ENCODE measurements at regions not wholly inside any gene's neighbourhood (a gene's known extent, or its start where the extent isn't known, plus 50 kb on each side); places are given as distances from the start of the nearest gene placed in this dataset.
"Not testable (repeated sequence)": the region's sequence is repeated elsewhere in the genome, so short reads cannot be mapped to it uniquely, and the experiment has no call there.

DNA sequence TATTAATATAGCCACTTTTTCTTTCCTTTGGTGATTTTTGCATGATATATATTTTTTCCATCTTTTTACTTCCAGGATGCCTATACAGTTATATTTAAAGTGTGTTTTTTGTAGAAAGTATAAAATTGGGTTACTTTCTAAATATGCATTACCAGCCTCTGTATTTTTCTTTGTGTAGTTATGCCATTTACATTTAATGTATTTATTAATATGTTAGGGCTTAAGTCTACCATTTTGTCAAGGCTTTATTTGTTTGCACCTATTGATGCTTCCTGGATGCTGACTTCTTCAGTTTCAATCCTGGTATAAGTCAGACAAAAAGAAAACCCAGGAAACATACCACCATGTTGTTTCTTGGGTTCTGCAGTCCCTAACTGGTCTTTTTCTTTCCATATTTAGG, 911.1 kb upstream of the GOT2 start:
- TF ChIP-seq, protein P1, sequence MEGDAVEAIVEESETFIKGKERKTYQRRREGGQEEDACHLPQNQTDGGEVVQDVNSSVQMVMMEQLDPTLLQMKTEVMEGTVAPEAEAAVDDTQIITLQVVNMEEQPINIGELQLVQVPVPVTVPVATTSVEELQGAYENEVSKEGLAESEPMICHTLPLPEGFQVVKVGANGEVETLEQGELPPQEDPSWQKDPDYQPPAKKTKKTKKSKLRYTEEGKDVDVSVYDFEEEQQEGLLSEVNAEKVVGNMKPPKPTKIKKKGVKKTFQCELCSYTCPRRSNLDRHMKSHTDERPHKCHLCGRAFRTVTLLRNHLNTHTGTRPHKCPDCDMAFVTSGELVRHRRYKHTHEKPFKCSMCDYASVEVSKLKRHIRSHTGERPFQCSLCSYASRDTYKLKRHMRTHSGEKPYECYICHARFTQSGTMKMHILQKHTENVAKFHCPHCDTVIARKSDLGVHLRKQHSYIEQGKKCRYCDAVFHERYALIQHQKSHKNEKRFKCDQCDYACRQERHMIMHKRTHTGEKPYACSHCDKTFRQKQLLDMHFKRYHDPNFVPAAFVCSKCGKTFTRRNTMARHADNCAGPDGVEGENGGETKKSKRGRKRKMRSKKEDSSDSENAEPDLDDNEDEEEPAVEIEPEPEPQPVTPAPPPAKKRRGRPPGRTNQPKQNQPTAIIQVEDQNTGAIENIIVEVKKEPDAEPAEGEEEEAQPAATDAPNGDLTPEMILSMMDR (IDR thresholded peaks at IDR 0.05; ENCODE audit: low read depth, low read length) = no peak
- no peak for DNase-seq (ENCODE audit: extremely low read depth, low read depth)

DNA sequence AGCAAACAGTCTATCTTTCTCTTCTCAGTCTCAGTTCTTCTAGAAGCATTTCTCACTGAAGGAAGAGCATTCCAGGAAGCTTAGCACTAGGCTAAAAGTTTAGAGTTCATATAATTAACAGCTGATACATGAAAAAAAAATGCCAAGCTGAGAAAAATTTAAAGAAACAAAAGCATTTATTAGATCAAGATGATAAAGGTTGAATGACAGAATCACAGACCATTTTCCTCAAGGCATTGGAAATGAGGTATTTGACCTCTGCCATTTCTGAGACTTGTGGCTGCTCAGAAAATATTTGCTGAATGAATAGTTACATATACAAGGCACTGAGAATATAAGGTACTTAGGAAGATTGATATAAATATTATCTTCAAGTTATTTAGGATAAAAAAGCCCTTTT, 901.6 kb upstream of the GOT2 start:
- TF ChIP-seq, protein P1 (IDR thresholded peaks at IDR 0.05; ENCODE audit: low read depth, low read length) = no peak
- DNase-seq (ENCODE audit: extremely low read depth, low read depth) = no peak

DNA sequence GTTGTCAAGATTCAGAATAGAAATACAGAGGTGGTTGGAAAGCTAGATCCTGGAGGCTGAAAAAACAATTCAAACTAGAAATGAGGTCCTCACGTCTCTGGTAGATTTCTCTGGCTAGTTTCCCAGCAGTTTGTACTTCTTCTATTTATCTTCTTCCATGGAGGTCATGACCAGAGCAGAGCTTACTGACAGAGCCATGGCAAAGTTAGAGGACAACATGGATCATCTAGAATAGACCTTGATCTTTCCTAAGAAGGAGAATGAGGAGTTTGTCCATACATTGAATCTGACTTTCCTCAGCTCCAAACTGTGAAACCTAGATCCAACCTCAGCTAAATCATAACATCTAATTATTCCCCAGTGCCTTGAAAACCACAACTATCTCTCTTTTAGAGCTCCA, 900.8 kb upstream of the GOT2 start:
- DNase-seq (ENCODE audit: extremely low read depth, low read depth) = no peak
- TF ChIP-seq, protein P1 (IDR thresholded peaks at IDR 0.05; ENCODE audit: low read depth, low read length) = no peak

- peak; percentile 30 for DNase-seq (ENCODE audit: extremely low read depth, low read depth)
- TF ChIP-seq, protein P1 (IDR thresholded peaks at IDR 0.05; ENCODE audit: low read depth, low read length) = no peak
Observed at GRCh38 chr16:59634004-59634579, 900.0 kb upstream of the GOT2 start.

GRCh38 chr16:59632276-59632855, 898.2 kb upstream of the GOT2 start:
- no peak for DNase-seq (ENCODE audit: extremely low read depth, low read depth)
- TF ChIP-seq, protein P1 (IDR thresholded peaks at IDR 0.05; ENCODE audit: low read depth, low read length) = no peak

- DNase-seq (ENCODE audit: extremely low read depth, low read depth) = not testable (repeated sequence)
Observed at GRCh38 chr16:59624381-59624780, 890.3 kb upstream of the GOT2 start.

DNA sequence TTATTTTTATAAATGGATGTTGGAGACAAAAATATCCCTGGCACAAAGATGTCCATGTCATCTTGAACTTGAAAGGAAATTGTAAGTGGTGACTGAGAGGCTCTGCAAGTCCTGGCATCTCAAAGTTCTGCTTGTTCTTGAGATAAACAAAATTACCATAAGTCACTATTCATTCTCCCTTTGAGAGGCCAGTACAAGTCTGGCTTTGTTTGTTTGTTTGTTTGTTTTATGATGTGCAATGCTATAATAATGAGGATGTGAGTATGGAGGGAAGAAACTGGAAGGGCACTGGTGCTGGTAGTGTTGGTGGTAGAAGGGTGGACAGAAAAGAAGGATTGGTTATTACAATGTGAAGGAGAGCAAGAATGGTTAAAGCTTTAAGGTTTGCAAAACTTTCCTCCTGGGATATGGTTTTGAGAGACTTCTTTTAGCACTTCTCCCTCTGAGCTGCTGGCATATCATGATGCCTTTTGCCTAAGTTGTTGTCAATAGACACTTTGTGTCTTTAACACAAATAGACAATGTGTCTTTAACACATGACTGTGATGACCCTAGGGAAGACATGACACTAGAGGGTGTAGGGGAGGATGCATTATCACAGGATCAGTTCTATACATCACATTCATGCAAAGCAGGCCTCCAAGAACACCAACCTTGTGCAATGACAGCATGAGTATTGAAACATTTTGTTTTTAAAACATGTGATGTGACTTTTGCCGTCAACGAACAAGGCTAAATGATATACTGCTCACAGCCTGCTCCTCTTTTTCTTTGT, 880.5 kb upstream of the GOT2 start:
- no peak for DNase-seq (ENCODE audit: extremely low read depth, low read depth)
- TF ChIP-seq, protein P1 (IDR thresholded peaks at IDR 0.05; ENCODE audit: low read depth, low read length) = no peak

DNA sequence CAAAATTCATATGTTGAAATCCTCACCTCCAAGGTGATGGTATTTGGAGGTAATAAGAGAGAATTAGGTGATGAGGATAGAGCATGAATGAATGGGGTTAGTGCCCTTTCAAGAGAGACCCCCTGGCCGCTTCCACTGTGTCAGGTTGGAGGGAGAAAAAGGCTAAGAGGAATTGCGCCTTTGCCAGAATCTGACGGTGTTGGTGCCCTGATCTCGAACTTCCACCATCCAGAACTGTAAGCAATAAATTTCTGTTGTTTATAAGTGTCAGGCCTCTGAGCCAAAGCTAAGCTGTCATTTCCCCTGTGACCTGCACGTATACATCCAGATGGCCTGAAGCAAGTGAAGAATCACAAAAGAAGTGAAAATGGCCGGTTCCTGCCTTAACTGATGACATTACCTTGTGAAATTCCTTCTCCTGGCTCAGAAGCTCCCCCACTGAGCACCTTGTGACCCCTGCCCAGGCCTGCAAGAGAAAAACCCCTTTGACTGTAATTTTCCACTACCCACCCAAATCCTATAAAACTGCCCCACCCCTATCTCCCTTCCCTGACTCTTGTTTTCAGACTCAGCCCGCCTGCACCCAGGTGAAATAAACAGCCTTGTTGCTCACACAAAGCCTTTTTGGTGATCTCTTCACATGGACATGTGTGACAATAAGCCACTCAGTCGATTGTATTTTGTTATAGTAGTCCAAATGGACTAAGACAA, 878.9 kb upstream of the GOT2 start:
- DNase-seq (ENCODE audit: extremely low read depth, low read depth) = not testable (repeated sequence)
